Hepatocyte (in vitro differentiated cells): ENCODE measurements at regions not wholly inside any gene's neighbourhood (a gene's known extent, or its start where the extent isn't known, plus 50 kb on each side); places are given as distances from the start of the nearest gene placed in this dataset.

ENCODE experiments used
- CTCF ChIP-seq: fragments of 200-600 bp; sonication (generic); IDR thresholded peaks from 2 replicates; pipeline ENCODE4 v1.5.1; 2016; ENCODE audit warnings: antibody characterized with exemption, mild to moderate bottlenecking; ENCODE audit not compliant: poor library complexity
- EZH2 ChIP-seq: fragments of 200-600 bp; sonication (generic); IDR thresholded peaks from 2 replicates; pipeline ENCODE4 v1.6.1; 2016; ENCODE audit warnings: antibody characterized with exemption, mild to moderate bottlenecking, borderline replicate concordance
- EZH2phosphoT487 ChIP-seq: fragments of 200-600 bp; sonication (generic); IDR thresholded peaks from one replicate; pipeline ENCODE4 v1.6.1; 2018; ENCODE audit warnings: antibody characterized with exemption, mild to moderate bottlenecking, low read depth, moderate library complexity; ENCODE audit not compliant: unreplicated experiment, severe bottlenecking

- TF ChIP-seq CTCF (no peak), EZH2phosphoT487 (no peak), EZH2 (no peak)
These were observed 90.7 kb downstream of the UTP18 start for GRCh38 chr17:51351080-51351479.
